IPS DF 4.7 (cell line): ENCODE measurements at regions not wholly inside any gene's neighbourhood (a gene's known extent, or its start where the extent isn't known, plus 50 kb on each side); places are given as distances from the start of the nearest gene placed in this dataset.

ENCODE experiments used
- DNase-seq: peaks from one replicate; pipeline ENCODE4 v3.0.0-alpha.2; 2013; ENCODE audit warnings: low spot score; ENCODE audit errors: extremely low read depth

- DNase-seq, result no peak
Measured at GRCh38 chrX:39841604-39842003, 256.2 kb downstream of the BCOR start.

GRCh38 chrX:39842281-39842973, 255.3 kb downstream of the BCOR start:
- DNase-seq, result no peak

- no peak for DNase-seq
Measured at GRCh38 chrX:39843318-39843717, 254.4 kb downstream of the BCOR start.

GRCh38 chrX:39845233-39845632, 252.5 kb downstream of the BCOR start:
- DNase-seq, result no peak

GRCh38 chrX:39846460-39846859, 251.3 kb downstream of the BCOR start:
- no peak for DNase-seq

GRCh38 chrX:39848243-39848642, 249.5 kb downstream of the BCOR start:
- DNase-seq, result no peak

- DNase-seq, result no peak
Measured at GRCh38 chrX:39848900-39849299, 248.9 kb downstream of the BCOR start.

- no peak for DNase-seq
Measured at GRCh38 chrX:39850209-39850608, 247.5 kb downstream of the BCOR start.

- no peak for DNase-seq
Measured at GRCh38 chrX:39850630-39851152, 247.1 kb downstream of the BCOR start.

GRCh38 chrX:39851745-39852455, 245.9 kb downstream of the BCOR start:
- no peak for DNase-seq

GRCh38 chrX:39852491-39852890, 245.3 kb downstream of the BCOR start:
- no peak for DNase-seq

GRCh38 chrX:39853417-39854030, 244.2 kb downstream of the BCOR start:
- no peak for DNase-seq

- DNase-seq, result no peak
Measured at GRCh38 chrX:39854772-39855747, 242.7 kb downstream of the BCOR start.

GRCh38 chrX:39855748-39856129, 242.0 kb downstream of the BCOR start:
- no peak for DNase-seq

GRCh38 chrX:39856472-39857121, 241.2 kb downstream of the BCOR start:
- no peak for DNase-seq

GRCh38 chrX:39857780-39858179, 240.0 kb downstream of the BCOR start:
- DNase-seq, result no peak

- DNase-seq, result no peak
Measured at GRCh38 chrX:39859991-39860861, 237.5 kb downstream of the BCOR start.

GRCh38 chrX:39862963-39863362, 234.8 kb downstream of the BCOR start:
- DNase-seq, result no peak

GRCh38 chrX:39866229-39866628, 231.5 kb downstream of the BCOR start:
- no peak for DNase-seq
